WTC11 (cell line): ENCODE measurements at regions not wholly inside any gene's neighbourhood (a gene's known extent, or its start where the extent isn't known, plus 50 kb on each side); places are given as distances from the start of the nearest gene placed in this dataset.

Experiments
- ATAC-seq: fragments of 200-7000 bp; cut with Tn5 transposase; 2 replicates; pipeline ENCODE4 v1.10.0; 2021; ENCODE audit warnings: mild to moderate bottlenecking, moderate library complexity
- CTCF ChIA-PET: fragments of 300-600 bp; sonication (Branson Sonifier 250); formaldehyde crosslinking; loops from one replicate; lab custom pipeline; 2021; ENCODE audit warnings: antibody characterized with exemption; lab: Charles Lee
- POLR2A ChIA-PET: fragments of 350-600 bp; sonication (Branson Sonifier 250); formaldehyde crosslinking; loops from one replicate; lab custom pipeline; 2021; ENCODE audit warnings: antibody characterized with exemption; lab: Charles Lee
- DNase-seq: peaks from one replicate; pipeline ENCODE4 v3.0.0; 2021; ENCODE audit warnings: low spot score
- H3K27ac Mint-ChIP-seq: 2 replicates; pipeline ENCODE4 v1.8.0; 2021; ENCODE audit warnings: mixed read lengths
- H3K27me3 Mint-ChIP-seq: 2 replicates; pipeline ENCODE4 v1.8.0; 2021; ENCODE audit warnings: low read depth, mild to moderate bottlenecking, moderate library complexity, mixed read lengths
- H3K36me3 Mint-ChIP-seq: 2 replicates; pipeline ENCODE4 v1.8.0; 2021; ENCODE audit warnings: mixed read lengths
- H3K4me1 Mint-ChIP-seq: 2 replicates; pipeline ENCODE4 v1.8.0; 2022; ENCODE audit warnings: mixed read lengths
- H3K4me3 Mint-ChIP-seq: 2 replicates; pipeline ENCODE4 v1.8.0; 2021; ENCODE audit warnings: mild to moderate bottlenecking, moderate library complexity, mixed read lengths
- H3K9me3 Mint-ChIP-seq: 2 replicates; pipeline ENCODE4 v1.8.0; 2021; ENCODE audit warnings: mixed read lengths
- ATF1 ChIP-seq: sonication (generic); formaldehyde crosslinking; IDR thresholded peaks from 2 replicates; pipeline ENCODE4 v1.8.1; 2023; ENCODE audit warnings: mild to moderate bottlenecking, moderate library complexity, missing genetic modification reagents
- GTF2I ChIP-seq: fragments of 250-450 bp; sonication (Bioruptor Pico); conservative IDR thresholded peaks from 2 replicates; pipeline ENCODE4 v1.4.0; 2021; ENCODE audit warnings: mild to moderate bottlenecking
- NFE2L1 ChIP-seq: sonication (generic); formaldehyde crosslinking; IDR thresholded peaks from 2 replicates; pipeline ENCODE4 v1.8.1; 2023; ENCODE audit warnings: missing genetic modification reagents
- PRRX2 ChIP-seq: fragments of 250-450 bp; sonication (Bioruptor Pico); IDR thresholded peaks from 2 replicates; pipeline ENCODE4 v1.8.0; 2021; ENCODE audit warnings: mild to moderate bottlenecking
- SMAD3 ChIP-seq: sonication (generic); formaldehyde crosslinking; IDR thresholded peaks from 2 replicates; pipeline ENCODE4 v1.8.0; 2022; ENCODE audit warnings: missing genetic modification reagents, mild to moderate bottlenecking, borderline replicate concordance
- TP53 ChIP-seq: sonication (generic); formaldehyde crosslinking; IDR thresholded peaks from 2 replicates; pipeline ENCODE4 v1.8.1; 2023; ENCODE audit warnings: mild to moderate bottlenecking, missing genetic modification reagents
- ZNF232 ChIP-seq: sonication (generic); formaldehyde crosslinking; IDR thresholded peaks from 2 replicates; pipeline ENCODE4 v1.8.0; 2022; ENCODE audit warnings: mild to moderate bottlenecking, missing genetic modification reagents
- ZNF263 ChIP-seq: sonication (generic); formaldehyde crosslinking; IDR thresholded peaks from 2 replicates; pipeline ENCODE4 v1.8.1; 2022; ENCODE audit warnings: low read depth, mild to moderate bottlenecking, moderate library complexity, missing genetic modification reagents
- ZNF416 ChIP-seq: fragments of 250-450 bp; sonication (Bioruptor Pico); IDR thresholded peaks from 2 replicates; pipeline ENCODE4 v1.9.0; 2021; ENCODE audit warnings: mild to moderate bottlenecking, inconsistent platforms
- ZNF671 ChIP-seq: fragments of 250-450 bp; sonication (Bioruptor Pico); IDR thresholded peaks from 2 replicates; pipeline ENCODE4 v1.8.0; 2021; ENCODE audit warnings: mild to moderate bottlenecking
- TF ChIP-seq, protein P1 (sequence below): sonication (generic); formaldehyde crosslinking; IDR thresholded peaks from 2 replicates; pipeline ENCODE4 v1.8.0; 2022; ENCODE audit warnings: mild to moderate bottlenecking, missing genetic modification reagents
- TF ChIP-seq, protein P2 (sequence below): sonication (generic); formaldehyde crosslinking; IDR thresholded peaks from 2 replicates; pipeline ENCODE4 v1.8.1; 2023; ENCODE audit warnings: mild to moderate bottlenecking, missing genetic modification reagents, moderate library complexity
- TF ChIP-seq, protein P3 (sequence below): fragments of 200-600 bp; IDR thresholded peaks from 2 replicates; pipeline ENCODE4 v1.8.0; 2022; ENCODE audit warnings: antibody characterized with exemption
- TF ChIP-seq, protein P4 (sequence below): sonication (generic); formaldehyde crosslinking; IDR thresholded peaks from 2 replicates; pipeline ENCODE4 v1.8.0; 2023; ENCODE audit warnings: missing genetic modification reagents, mild to moderate bottlenecking, borderline replicate concordance
- TF ChIP-seq, protein P5 (sequence below): sonication (generic); formaldehyde crosslinking; IDR thresholded peaks from 2 replicates; pipeline ENCODE4 v1.8.1; 2023; ENCODE audit warnings: mild to moderate bottlenecking, missing genetic modification reagents
- TF ChIP-seq, protein P6 (sequence below): sonication (generic); formaldehyde crosslinking; IDR thresholded peaks from 2 replicates; pipeline ENCODE4 v1.8.1; 2022; ENCODE audit warnings: mild to moderate bottlenecking, missing genetic modification reagents, moderate library complexity, borderline replicate concordance
- TF ChIP-seq, protein P7 (sequence below): sonication (generic); formaldehyde crosslinking; IDR thresholded peaks from 2 replicates; pipeline ENCODE4 v1.8.1; 2022; ENCODE audit warnings: mild to moderate bottlenecking, moderate library complexity, missing genetic modification reagents
- TF ChIP-seq, protein P8 (sequence below): fragments of 250-450 bp; sonication (Bioruptor Pico); IDR thresholded peaks from 2 replicates; pipeline ENCODE4 v1.8.0; 2021; ENCODE audit warnings: mild to moderate bottlenecking

DNA sequence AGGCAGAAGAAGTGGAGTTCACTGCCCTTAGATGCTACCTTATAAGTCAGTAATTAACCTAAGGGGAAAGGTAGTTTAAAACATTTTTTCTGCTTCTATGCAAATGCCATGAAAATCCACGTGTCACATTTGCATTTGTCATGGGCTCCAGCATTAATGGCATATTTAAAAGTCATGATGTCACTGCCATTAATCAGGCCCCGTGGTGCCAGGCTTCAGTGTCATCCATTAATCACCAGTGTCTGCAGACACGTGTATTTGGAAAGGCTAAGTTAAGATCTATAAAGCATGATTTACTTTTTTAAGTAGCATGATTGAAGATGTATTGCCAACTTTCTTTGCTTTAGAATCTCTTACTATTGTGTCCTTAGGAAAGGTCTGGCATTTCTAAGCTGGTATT lies 857.8 kb downstream of the TUSC7 start:
- Mint-ChIP-seq H3K36me3 (no peaks in the 10 kb centered on the region), H3K4me1 (peaks cover 4% of the 10 kb centered on the region), H3K27ac (no peak overlapping the region), H3K27me3 (no peaks in the 10 kb centered on the region), H3K4me3 (no peak overlapping the region), H3K9me3 (peaks cover 8% of the 10 kb centered on the region)
- ChIA-PET CTCF (no interaction called here), POLR2A (no interaction called here)
- TF ChIP-seq, protein P1, sequence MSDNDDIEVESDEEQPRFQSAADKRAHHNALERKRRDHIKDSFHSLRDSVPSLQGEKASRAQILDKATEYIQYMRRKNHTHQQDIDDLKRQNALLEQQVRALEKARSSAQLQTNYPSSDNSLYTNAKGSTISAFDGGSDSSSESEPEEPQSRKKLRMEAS: no peak
- TF ChIP-seq NFE2L1 (CRISPR knock-in tag) (no peak), ZNF232 (no peak), SMAD3 (CRISPR knock-in tag) (no peak), PRRX2 (no peak), ZNF416 (CRISPR knock-in tag) (no peak), GTF2I (CRISPR knock-in tag) (no peak), TP53 (CRISPR knock-in tag) (no peak), ZNF671 (CRISPR knock-in tag) (no peak), ATF1 (no peak), ZNF263 (CRISPR knock-in tag) (no peak)
- TF ChIP-seq, protein P2, sequence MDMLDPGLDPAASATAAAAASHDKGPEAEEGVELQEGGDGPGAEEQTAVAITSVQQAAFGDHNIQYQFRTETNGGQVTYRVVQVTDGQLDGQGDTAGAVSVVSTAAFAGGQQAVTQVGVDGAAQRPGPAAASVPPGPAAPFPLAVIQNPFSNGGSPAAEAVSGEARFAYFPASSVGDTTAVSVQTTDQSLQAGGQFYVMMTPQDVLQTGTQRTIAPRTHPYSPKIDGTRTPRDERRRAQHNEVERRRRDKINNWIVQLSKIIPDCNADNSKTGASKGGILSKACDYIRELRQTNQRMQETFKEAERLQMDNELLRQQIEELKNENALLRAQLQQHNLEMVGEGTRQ (CRISPR knock-in tag): no peak
- TF ChIP-seq, protein P3, sequence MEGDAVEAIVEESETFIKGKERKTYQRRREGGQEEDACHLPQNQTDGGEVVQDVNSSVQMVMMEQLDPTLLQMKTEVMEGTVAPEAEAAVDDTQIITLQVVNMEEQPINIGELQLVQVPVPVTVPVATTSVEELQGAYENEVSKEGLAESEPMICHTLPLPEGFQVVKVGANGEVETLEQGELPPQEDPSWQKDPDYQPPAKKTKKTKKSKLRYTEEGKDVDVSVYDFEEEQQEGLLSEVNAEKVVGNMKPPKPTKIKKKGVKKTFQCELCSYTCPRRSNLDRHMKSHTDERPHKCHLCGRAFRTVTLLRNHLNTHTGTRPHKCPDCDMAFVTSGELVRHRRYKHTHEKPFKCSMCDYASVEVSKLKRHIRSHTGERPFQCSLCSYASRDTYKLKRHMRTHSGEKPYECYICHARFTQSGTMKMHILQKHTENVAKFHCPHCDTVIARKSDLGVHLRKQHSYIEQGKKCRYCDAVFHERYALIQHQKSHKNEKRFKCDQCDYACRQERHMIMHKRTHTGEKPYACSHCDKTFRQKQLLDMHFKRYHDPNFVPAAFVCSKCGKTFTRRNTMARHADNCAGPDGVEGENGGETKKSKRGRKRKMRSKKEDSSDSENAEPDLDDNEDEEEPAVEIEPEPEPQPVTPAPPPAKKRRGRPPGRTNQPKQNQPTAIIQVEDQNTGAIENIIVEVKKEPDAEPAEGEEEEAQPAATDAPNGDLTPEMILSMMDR: no peak
- TF ChIP-seq, protein P4, sequence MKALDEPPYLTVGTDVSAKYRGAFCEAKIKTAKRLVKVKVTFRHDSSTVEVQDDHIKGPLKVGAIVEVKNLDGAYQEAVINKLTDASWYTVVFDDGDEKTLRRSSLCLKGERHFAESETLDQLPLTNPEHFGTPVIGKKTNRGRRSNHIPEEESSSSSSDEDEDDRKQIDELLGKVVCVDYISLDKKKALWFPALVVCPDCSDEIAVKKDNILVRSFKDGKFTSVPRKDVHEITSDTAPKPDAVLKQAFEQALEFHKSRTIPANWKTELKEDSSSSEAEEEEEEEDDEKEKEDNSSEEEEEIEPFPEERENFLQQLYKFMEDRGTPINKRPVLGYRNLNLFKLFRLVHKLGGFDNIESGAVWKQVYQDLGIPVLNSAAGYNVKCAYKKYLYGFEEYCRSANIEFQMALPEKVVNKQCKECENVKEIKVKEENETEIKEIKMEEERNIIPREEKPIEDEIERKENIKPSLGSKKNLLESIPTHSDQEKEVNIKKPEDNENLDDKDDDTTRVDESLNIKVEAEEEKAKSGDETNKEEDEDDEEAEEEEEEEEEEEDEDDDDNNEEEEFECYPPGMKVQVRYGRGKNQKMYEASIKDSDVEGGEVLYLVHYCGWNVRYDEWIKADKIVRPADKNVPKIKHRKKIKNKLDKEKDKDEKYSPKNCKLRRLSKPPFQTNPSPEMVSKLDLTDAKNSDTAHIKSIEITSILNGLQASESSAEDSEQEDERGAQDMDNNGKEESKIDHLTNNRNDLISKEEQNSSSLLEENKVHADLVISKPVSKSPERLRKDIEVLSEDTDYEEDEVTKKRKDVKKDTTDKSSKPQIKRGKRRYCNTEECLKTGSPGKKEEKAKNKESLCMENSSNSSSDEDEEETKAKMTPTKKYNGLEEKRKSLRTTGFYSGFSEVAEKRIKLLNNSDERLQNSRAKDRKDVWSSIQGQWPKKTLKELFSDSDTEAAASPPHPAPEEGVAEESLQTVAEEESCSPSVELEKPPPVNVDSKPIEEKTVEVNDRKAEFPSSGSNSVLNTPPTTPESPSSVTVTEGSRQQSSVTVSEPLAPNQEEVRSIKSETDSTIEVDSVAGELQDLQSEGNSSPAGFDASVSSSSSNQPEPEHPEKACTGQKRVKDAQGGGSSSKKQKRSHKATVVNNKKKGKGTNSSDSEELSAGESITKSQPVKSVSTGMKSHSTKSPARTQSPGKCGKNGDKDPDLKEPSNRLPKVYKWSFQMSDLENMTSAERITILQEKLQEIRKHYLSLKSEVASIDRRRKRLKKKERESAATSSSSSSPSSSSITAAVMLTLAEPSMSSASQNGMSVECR: no peak
- TF ChIP-seq, protein P5, sequence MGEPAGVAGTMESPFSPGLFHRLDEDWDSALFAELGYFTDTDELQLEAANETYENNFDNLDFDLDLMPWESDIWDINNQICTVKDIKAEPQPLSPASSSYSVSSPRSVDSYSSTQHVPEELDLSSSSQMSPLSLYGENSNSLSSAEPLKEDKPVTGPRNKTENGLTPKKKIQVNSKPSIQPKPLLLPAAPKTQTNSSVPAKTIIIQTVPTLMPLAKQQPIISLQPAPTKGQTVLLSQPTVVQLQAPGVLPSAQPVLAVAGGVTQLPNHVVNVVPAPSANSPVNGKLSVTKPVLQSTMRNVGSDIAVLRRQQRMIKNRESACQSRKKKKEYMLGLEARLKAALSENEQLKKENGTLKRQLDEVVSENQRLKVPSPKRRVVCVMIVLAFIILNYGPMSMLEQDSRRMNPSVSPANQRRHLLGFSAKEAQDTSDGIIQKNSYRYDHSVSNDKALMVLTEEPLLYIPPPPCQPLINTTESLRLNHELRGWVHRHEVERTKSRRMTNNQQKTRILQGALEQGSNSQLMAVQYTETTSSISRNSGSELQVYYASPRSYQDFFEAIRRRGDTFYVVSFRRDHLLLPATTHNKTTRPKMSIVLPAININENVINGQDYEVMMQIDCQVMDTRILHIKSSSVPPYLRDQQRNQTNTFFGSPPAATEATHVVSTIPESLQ (CRISPR knock-in tag): no peak
- TF ChIP-seq, protein P6, sequence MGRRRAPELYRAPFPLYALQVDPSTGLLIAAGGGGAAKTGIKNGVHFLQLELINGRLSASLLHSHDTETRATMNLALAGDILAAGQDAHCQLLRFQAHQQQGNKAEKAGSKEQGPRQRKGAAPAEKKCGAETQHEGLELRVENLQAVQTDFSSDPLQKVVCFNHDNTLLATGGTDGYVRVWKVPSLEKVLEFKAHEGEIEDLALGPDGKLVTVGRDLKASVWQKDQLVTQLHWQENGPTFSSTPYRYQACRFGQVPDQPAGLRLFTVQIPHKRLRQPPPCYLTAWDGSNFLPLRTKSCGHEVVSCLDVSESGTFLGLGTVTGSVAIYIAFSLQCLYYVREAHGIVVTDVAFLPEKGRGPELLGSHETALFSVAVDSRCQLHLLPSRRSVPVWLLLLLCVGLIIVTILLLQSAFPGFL (CRISPR knock-in tag): no peak
- TF ChIP-seq, protein P7, sequence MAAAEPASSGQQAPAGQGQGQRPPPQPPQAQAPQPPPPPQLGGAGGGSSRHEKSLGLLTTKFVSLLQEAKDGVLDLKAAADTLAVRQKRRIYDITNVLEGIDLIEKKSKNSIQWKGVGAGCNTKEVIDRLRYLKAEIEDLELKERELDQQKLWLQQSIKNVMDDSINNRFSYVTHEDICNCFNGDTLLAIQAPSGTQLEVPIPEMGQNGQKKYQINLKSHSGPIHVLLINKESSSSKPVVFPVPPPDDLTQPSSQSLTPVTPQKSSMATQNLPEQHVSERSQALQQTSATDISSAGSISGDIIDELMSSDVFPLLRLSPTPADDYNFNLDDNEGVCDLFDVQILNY (CRISPR knock-in tag): no peak
- TF ChIP-seq, protein P8, sequence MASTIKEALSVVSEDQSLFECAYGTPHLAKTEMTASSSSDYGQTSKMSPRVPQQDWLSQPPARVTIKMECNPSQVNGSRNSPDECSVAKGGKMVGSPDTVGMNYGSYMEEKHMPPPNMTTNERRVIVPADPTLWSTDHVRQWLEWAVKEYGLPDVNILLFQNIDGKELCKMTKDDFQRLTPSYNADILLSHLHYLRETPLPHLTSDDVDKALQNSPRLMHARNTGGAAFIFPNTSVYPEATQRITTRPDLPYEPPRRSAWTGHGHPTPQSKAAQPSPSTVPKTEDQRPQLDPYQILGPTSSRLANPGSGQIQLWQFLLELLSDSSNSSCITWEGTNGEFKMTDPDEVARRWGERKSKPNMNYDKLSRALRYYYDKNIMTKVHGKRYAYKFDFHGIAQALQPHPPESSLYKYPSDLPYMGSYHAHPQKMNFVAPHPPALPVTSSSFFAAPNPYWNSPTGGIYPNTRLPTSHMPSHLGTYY (CRISPR knock-in tag): no peak
- DNase-seq (no peak), ATAC-seq (no peak)
